H1 (cell line): ENCODE measurements at regions not wholly inside any gene's neighbourhood (a gene's known extent, or its start where the extent isn't known, plus 50 kb on each side); places are given as distances from the start of the nearest gene placed in this dataset.

ENCODE experiments used
- BACH1 ChIP-seq: IDR thresholded peaks from 2 replicates; pipeline ENCODE4 v1.6.1; 2012; ENCODE audit warnings: low read length, improper control_type of control experiment
- BRCA1 ChIP-seq: IDR thresholded peaks from 2 replicates; pipeline ENCODE4 v1.6.1; 2012; ENCODE audit warnings: low read depth, low read length, improper control_type of control experiment
- CEBPB ChIP-seq: IDR thresholded peaks from 2 replicates; pipeline ENCODE4 v1.6.1; 2012; ENCODE audit warnings: low read depth, low read length
- TF ChIP-seq, protein P1 (sequence below): fragments of 300-600 bp; sonication (generic); IDR thresholded peaks from 2 replicates; pipeline ENCODE4 v1.7.1; 2012; ENCODE audit warnings: low read length, moderate library complexity, mild to moderate bottlenecking, inconsistent platforms; ENCODE audit not compliant: insufficient replicate concordance
- TF ChIP-seq, protein P2 (sequence below): IDR thresholded peaks from 2 replicates; pipeline ENCODE4 v1.6.1; 2012; ENCODE audit warnings: inconsistent platforms
- TF ChIP-seq, protein P3 (sequence below), 3 experiments: IDR thresholded peaks; 1 replicate in 2 of 3; 2 replicates in 1 of 3; pipeline versions ENCODE4 v1.5.1 to v1.6.1; 2011; ENCODE audit warnings: low read length in 3 of 3, mild to moderate bottlenecking in 3 of 3, inconsistent platforms in 2 of 3, low read depth in 1 of 3, moderate library complexity in 1 of 3; ENCODE audit not compliant: insufficient read depth in 1 of 3; ENCODE audit errors: control extremely low read depth in 1 of 3

DNA sequence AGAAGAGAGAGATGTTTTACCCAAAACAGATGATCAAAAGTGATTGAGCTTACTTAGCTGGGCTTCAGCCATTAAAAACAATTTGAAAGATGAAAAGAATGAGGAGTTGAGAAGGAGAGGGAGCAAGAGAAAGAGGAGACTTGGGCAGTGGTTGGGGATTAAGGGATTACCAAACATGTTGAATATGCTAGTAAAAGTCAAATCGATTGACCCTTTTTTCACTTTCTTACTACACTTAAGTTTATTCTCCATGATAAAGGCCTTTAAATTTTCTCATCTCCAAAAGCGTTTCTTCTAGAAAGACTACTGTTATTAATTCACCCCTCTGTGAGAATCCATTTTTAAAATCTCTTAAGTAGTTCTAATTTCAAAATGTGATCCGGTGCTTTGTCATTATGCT is 1254.0 kb upstream of the PHF14 start (continued):
- TF ChIP-seq, protein P1, sequence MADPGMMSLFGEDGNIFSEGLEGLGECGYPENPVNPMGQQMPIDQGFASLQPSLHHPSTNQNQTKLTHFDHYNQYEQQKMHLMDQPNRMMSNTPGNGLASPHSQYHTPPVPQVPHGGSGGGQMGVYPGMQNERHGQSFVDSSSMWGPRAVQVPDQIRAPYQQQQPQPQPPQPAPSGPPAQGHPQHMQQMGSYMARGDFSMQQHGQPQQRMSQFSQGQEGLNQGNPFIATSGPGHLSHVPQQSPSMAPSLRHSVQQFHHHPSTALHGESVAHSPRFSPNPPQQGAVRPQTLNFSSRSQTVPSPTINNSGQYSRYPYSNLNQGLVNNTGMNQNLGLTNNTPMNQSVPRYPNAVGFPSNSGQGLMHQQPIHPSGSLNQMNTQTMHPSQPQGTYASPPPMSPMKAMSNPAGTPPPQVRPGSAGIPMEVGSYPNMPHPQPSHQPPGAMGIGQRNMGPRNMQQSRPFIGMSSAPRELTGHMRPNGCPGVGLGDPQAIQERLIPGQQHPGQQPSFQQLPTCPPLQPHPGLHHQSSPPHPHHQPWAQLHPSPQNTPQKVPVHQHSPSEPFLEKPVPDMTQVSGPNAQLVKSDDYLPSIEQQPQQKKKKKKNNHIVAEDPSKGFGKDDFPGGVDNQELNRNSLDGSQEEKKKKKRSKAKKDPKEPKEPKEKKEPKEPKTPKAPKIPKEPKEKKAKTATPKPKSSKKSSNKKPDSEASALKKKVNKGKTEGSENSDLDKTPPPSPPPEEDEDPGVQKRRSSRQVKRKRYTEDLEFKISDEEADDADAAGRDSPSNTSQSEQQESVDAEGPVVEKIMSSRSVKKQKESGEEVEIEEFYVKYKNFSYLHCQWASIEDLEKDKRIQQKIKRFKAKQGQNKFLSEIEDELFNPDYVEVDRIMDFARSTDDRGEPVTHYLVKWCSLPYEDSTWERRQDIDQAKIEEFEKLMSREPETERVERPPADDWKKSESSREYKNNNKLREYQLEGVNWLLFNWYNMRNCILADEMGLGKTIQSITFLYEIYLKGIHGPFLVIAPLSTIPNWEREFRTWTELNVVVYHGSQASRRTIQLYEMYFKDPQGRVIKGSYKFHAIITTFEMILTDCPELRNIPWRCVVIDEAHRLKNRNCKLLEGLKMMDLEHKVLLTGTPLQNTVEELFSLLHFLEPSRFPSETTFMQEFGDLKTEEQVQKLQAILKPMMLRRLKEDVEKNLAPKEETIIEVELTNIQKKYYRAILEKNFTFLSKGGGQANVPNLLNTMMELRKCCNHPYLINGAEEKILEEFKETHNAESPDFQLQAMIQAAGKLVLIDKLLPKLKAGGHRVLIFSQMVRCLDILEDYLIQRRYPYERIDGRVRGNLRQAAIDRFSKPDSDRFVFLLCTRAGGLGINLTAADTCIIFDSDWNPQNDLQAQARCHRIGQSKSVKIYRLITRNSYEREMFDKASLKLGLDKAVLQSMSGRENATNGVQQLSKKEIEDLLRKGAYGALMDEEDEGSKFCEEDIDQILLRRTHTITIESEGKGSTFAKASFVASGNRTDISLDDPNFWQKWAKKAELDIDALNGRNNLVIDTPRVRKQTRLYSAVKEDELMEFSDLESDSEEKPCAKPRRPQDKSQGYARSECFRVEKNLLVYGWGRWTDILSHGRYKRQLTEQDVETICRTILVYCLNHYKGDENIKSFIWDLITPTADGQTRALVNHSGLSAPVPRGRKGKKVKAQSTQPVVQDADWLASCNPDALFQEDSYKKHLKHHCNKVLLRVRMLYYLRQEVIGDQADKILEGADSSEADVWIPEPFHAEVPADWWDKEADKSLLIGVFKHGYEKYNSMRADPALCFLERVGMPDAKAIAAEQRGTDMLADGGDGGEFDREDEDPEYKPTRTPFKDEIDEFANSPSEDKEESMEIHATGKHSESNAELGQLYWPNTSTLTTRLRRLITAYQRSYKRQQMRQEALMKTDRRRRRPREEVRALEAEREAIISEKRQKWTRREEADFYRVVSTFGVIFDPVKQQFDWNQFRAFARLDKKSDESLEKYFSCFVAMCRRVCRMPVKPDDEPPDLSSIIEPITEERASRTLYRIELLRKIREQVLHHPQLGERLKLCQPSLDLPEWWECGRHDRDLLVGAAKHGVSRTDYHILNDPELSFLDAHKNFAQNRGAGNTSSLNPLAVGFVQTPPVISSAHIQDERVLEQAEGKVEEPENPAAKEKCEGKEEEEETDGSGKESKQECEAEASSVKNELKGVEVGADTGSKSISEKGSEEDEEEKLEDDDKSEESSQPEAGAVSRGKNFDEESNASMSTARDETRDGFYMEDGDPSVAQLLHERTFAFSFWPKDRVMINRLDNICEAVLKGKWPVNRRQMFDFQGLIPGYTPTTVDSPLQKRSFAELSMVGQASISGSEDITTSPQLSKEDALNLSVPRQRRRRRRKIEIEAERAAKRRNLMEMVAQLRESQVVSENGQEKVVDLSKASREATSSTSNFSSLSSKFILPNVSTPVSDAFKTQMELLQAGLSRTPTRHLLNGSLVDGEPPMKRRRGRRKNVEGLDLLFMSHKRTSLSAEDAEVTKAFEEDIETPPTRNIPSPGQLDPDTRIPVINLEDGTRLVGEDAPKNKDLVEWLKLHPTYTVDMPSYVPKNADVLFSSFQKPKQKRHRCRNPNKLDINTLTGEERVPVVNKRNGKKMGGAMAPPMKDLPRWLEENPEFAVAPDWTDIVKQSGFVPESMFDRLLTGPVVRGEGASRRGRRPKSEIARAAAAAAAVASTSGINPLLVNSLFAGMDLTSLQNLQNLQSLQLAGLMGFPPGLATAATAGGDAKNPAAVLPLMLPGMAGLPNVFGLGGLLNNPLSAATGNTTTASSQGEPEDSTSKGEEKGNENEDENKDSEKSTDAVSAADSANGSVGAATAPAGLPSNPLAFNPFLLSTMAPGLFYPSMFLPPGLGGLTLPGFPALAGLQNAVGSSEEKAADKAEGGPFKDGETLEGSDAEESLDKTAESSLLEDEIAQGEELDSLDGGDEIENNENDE, result no peak
- no peak for TF ChIP-seq BRCA1
- TF ChIP-seq, protein P2, sequence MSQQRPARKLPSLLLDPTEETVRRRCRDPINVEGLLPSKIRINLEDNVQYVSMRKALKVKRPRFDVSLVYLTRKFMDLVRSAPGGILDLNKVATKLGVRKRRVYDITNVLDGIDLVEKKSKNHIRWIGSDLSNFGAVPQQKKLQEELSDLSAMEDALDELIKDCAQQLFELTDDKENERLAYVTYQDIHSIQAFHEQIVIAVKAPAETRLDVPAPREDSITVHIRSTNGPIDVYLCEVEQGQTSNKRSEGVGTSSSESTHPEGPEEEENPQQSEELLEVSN, result no peak
- TF ChIP-seq, protein P3, sequence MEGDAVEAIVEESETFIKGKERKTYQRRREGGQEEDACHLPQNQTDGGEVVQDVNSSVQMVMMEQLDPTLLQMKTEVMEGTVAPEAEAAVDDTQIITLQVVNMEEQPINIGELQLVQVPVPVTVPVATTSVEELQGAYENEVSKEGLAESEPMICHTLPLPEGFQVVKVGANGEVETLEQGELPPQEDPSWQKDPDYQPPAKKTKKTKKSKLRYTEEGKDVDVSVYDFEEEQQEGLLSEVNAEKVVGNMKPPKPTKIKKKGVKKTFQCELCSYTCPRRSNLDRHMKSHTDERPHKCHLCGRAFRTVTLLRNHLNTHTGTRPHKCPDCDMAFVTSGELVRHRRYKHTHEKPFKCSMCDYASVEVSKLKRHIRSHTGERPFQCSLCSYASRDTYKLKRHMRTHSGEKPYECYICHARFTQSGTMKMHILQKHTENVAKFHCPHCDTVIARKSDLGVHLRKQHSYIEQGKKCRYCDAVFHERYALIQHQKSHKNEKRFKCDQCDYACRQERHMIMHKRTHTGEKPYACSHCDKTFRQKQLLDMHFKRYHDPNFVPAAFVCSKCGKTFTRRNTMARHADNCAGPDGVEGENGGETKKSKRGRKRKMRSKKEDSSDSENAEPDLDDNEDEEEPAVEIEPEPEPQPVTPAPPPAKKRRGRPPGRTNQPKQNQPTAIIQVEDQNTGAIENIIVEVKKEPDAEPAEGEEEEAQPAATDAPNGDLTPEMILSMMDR (IDR thresholded peaks at IDR 0.05; ENCODE audit: control extremely low read depth in 1 of 3, insufficient read depth in 1 of 3, low read depth in 1 of 3, low read length in 3 of 3), result no peak
- no peak for TF ChIP-seq CEBPB
- no peak for TF ChIP-seq BACH1
- TF ChIP-seq, all 59 proteins: peak for 0
